ENCODE measurements at regions not wholly inside any gene's neighbourhood (a gene's known extent, or its start where the extent isn't known, plus 50 kb on each side); places are given as distances from the start of the nearest gene placed in this dataset.

GRCh38 chr2:193276069-193276468 is 1081.3 kb upstream of the TMEFF2 start:
- TF ChIP-seq POLR2A (IDR thresholded peaks at IDR 0.05) (no peak), POLR2AphosphoS5 (IDR thresholded peaks at IDR 0.05) (no peak), CTCF (IDR thresholded peaks at IDR 0.05) (no peak)

All from sigmoid colon (tissue), 4 donors.